ENCODE measurements at regions not wholly inside any gene's neighbourhood (a gene's known extent, or its start where the extent isn't known, plus 50 kb on each side); places are given as distances from the start of the nearest gene placed in this dataset.
A peak's percentile ranks its signal among the peaks of the same experiment; 100 is the strongest.

GRCh38 chr13:44142540-44142867, 231.1 kb upstream of the SERP2 start:
- POLR2A ChIA-PET = interaction anchor here (1.0 kb wide), 1 partner anchor 17 kb away, joined by 3 read pairs; no protein-coding TSS in a partner anchor
- no peak overlapping the region; the same call in 1 of the 2 replicates for H3K27ac ChIP-seq (ENCODE audit: extremely low read depth, low read depth, low read length)
- TF ChIP-seq ZNF670 (tag by site-specific recombination; IDR thresholded peaks at IDR 0.05; ENCODE audit: low read depth) (no peak), ZNF660 (tag by site-specific recombination; IDR thresholded peaks at IDR 0.05) (no peak), ZNF292 (tag by site-specific recombination; IDR thresholded peaks at IDR 0.05; ENCODE audit: borderline replicate concordance, low read depth) (no peak), ZNF311 (tag by site-specific recombination; IDR thresholded peaks at IDR 0.05; ENCODE audit: borderline replicate concordance) (no peak), ZNF184 (tag by site-specific recombination; IDR thresholded peaks at IDR 0.05) (no peak), ZNF426 (tag by site-specific recombination; IDR thresholded peaks at IDR 0.05) (no peak), ZNF473 (tag by site-specific recombination; IDR thresholded peaks at IDR 0.05) (no peak), ZNF169 (tag by site-specific recombination; IDR thresholded peaks at IDR 0.05) (no peak), MEIS1 (CRISPR knock-in tag; IDR thresholded peaks at IDR 0.05; ENCODE audit: borderline replicate concordance) (no peak)
- peak overlapping the region; percentile 49 for H3K4me3 ChIP-seq (ENCODE audit: low read depth, low read length)
- no peaks in the 10 kb centered on the region for H3K36me3 ChIP-seq (ENCODE audit: control insufficient read depth in 2 of 2, insufficient read depth in 1 of 2, low read length in 2 of 2)
- H3K9me3 ChIP-seq (ENCODE audit: control insufficient read depth, insufficient read depth, low read depth, low read length) = no peaks in the 10 kb centered on the region
- CTCF ChIA-PET = interaction anchor here (0.6 kb wide), 1 partner anchor 232 kb away, joined by 5 read pairs; no protein-coding TSS in a partner anchor
- peaks cover 9% of the 10 kb centered on the region; the same call in 1 of the 2 replicates for H3K4me1 ChIP-seq (ENCODE audit: control insufficient read depth, insufficient read depth, low read length)

- ChIA-PET CTCF (interaction anchor here (0.6 to 0.8 kb wide), 2 partner anchors 232 to 294 kb away, joined by 3 to 5 read pairs; no protein-coding TSS in a partner anchor), POLR2A (no interaction called here)
- Histone ChIP-seq H3K9me3 (ENCODE audit: control insufficient read depth, insufficient read depth, low read depth, low read length) (no peaks in the 10 kb centered on the region), H3K4me3 (ENCODE audit: low read depth, low read length) (no peak overlapping the region), H3K4me1 (ENCODE audit: control insufficient read depth, insufficient read depth, low read length) (peaks cover 9% of the 10 kb centered on the region; the same call in 1 of the 2 replicates), H3K36me3 (ENCODE audit: control insufficient read depth in 2 of 2, insufficient read depth in 1 of 2, low read length in 2 of 2) (no peaks in the 10 kb centered on the region), H3K27ac (ENCODE audit: extremely low read depth, low read depth, low read length) (no peak overlapping the region; the same call in 1 of the 2 replicates)
- TF ChIP-seq ZNF473 (tag by site-specific recombination; IDR thresholded peaks at IDR 0.05) = no peak
- peak; percentile 79; the same call in 1 of the 2 replicates for TF ChIP-seq ZNF324 (tag by site-specific recombination; IDR thresholded peaks at IDR 0.05)
- no peak for TF ChIP-seq ZSCAN30 (tag by site-specific recombination; IDR thresholded peaks at IDR 0.05)
- TF ChIP-seq ZNF76 (tag by site-specific recombination; IDR thresholded peaks at IDR 0.05; ENCODE audit: borderline replicate concordance, low read depth) = no peak
- TF ChIP-seq, protein P1, sequence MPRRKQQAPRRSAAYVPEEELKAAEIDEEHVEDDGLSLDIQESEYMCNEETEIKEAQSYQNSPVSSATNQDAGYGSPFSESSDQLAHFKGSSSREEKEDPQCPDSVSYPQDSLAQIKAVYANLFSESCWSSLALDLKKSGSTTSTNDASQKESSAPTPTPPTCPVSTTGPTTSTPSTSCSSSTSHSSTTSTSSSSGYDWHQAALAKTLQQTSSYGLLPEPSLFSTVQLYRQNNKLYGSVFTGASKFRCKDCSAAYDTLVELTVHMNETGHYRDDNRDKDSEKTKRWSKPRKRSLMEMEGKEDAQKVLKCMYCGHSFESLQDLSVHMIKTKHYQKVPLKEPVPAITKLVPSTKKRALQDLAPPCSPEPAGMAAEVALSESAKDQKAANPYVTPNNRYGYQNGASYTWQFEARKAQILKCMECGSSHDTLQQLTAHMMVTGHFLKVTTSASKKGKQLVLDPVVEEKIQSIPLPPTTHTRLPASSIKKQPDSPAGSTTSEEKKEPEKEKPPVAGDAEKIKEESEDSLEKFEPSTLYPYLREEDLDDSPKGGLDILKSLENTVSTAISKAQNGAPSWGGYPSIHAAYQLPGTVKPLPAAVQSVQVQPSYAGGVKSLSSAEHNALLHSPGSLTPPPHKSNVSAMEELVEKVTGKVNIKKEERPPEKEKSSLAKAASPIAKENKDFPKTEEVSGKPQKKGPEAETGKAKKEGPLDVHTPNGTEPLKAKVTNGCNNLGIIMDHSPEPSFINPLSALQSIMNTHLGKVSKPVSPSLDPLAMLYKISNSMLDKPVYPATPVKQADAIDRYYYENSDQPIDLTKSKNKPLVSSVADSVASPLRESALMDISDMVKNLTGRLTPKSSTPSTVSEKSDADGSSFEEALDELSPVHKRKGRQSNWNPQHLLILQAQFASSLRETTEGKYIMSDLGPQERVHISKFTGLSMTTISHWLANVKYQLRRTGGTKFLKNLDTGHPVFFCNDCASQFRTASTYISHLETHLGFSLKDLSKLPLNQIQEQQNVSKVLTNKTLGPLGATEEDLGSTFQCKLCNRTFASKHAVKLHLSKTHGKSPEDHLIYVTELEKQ (tag by site-specific recombination; IDR thresholded peaks at IDR 0.05; ENCODE audit: borderline replicate concordance) = peak; percentile 73; the same call in 1 of the 2 replicates
- peak; percentile 81 for TF ChIP-seq HIC1 (tag by site-specific recombination; IDR thresholded peaks at IDR 0.05)
- TF ChIP-seq ZNF146 (tag by site-specific recombination; IDR thresholded peaks at IDR 0.05) = no peak
- TF ChIP-seq ZNF184 (tag by site-specific recombination; IDR thresholded peaks at IDR 0.05) = no peak
- no peak for TF ChIP-seq GLI4 (tag by site-specific recombination; IDR thresholded peaks at IDR 0.05)
- no peak for TF ChIP-seq ZNF747 (tag by site-specific recombination; IDR thresholded peaks at IDR 0.05)
- TF ChIP-seq, protein P2, sequence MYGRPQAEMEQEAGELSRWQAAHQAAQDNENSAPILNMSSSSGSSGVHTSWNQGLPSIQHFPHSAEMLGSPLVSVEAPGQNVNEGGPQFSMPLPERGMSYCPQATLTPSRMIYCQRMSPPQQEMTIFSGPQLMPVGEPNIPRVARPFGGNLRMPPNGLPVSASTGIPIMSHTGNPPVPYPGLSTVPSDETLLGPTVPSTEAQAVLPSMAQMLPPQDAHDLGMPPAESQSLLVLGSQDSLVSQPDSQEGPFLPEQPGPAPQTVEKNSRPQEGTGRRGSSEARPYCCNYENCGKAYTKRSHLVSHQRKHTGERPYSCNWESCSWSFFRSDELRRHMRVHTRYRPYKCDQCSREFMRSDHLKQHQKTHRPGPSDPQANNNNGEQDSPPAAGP (tag by site-specific recombination; IDR thresholded peaks at IDR 0.05) = peak; percentile 22; the same call in 1 of the 2 replicates
- no peak for TF ChIP-seq ZNF48 (tag by site-specific recombination; IDR thresholded peaks at IDR 0.05)
- no peak for TF ChIP-seq HOXD13 (CRISPR knock-in tag; IDR thresholded peaks at IDR 0.05; ENCODE audit: borderline replicate concordance)
- no peak for TF ChIP-seq ZNF239 (tag by site-specific recombination; IDR thresholded peaks at IDR 0.05)
- TF ChIP-seq ZBTB1 (tag by site-specific recombination; IDR thresholded peaks at IDR 0.05) = no peak
- no peak for TF ChIP-seq ZBTB8A (tag by site-specific recombination; IDR thresholded peaks at IDR 0.05)
- peak; percentile 70 for TF ChIP-seq GLIS1 (tag by site-specific recombination; IDR thresholded peaks at IDR 0.05)
- TF ChIP-seq GLIS2 (tag by site-specific recombination; IDR thresholded peaks at IDR 0.05) = peak; percentile 56
- peak; percentile 87 for TF ChIP-seq ZNF600 (tag by site-specific recombination; IDR thresholded peaks at IDR 0.05)
- no peak for TF ChIP-seq ZNF211 (tag by site-specific recombination; IDR thresholded peaks at IDR 0.05; ENCODE audit: low read depth)
These were observed 230.5 kb upstream of the SERP2 start for GRCh38 chr13:44142941-44143665.
